GM12874 (cell line): ENCODE measurements at regions not wholly inside any gene's neighbourhood (a gene's known extent, or its start where the extent isn't known, plus 50 kb on each side); places are given as distances from the start of the nearest gene placed in this dataset.

Experiments used
- CTCF ChIP-seq: IDR thresholded peaks from 2 replicates; pipeline ENCODE4 v1.5.1; 2011; ENCODE audit warnings: low read depth, mild to moderate bottlenecking, control low read depth, low read length, moderate library complexity; ENCODE audit not compliant: insufficient read depth

- TF ChIP-seq CTCF = no peak
Observed at GRCh38 chr6:14822679-14823078, 423.2 kb upstream of the JARID2 start.

GRCh38 chr6:14824060-14824459 lies 421.8 kb upstream of the JARID2 start:
- no peak for TF ChIP-seq CTCF

GRCh38 chr6:14824484-14825275 lies 421.2 kb upstream of the JARID2 start:
- no peak for TF ChIP-seq CTCF

- no peak for TF ChIP-seq CTCF
Observed at GRCh38 chr6:14826456-14826855, 419.4 kb upstream of the JARID2 start.

GRCh38 chr6:14827354-14827753 lies 418.5 kb upstream of the JARID2 start:
- TF ChIP-seq CTCF = no peak

GRCh38 chr6:14828201-14828611 lies 417.7 kb upstream of the JARID2 start:
- TF ChIP-seq CTCF = no peak

GRCh38 chr6:14831070-14831469 lies 414.8 kb upstream of the JARID2 start:
- TF ChIP-seq CTCF = no peak
